ENCODE measurements at regions not wholly inside any gene's neighbourhood (a gene's known extent, or its start where the extent isn't known, plus 50 kb on each side); places are given as distances from the start of the nearest gene placed in this dataset.

GRCh38 chr21:38567970-38568360, 69.7 kb upstream of the ERG start:
- dilution Hi-C loops (cut with MboI; ENCODE audit: extremely low pct_ligation_motif_present, low sequenced_read_pairs) (no loop called here), intact Hi-C loops (cut with micrococcal nuclease) (no loop called here)
- CTCF ChIA-PET, result no interaction called here
- no peak overlapping the region for H3K9ac ChIP-seq (replicated peaks; ENCODE audit: extremely low read depth, insufficient read depth, low read length)
- no peak overlapping the region for H3K27ac ChIP-seq (ENCODE audit: insufficient read depth, low read depth, low read length)
- FAIRE-seq (no peak), DNase-seq (ENCODE audit: low read depth, low spot score) (no peak)
- H3K4me1 ChIP-seq (ENCODE audit: control insufficient read depth, extremely low read depth, insufficient read depth, low read length), result no peaks in the 10 kb centered on the region
- no peak for TF ChIP-seq MYC (IDR thresholded peaks at IDR 0.05; ENCODE audit: low read depth, low read length)
- TF ChIP-seq FOS (IDR thresholded peaks at IDR 0.05; ENCODE audit: borderline replicate concordance, insufficient read depth, low read length), result no peak
- TF ChIP-seq EZH2 (IDR thresholded peaks at IDR 0.05; ENCODE audit: borderline replicate concordance, low read depth, low read length, severe bottlenecking), result no peak
- TF ChIP-seq JUN (IDR thresholded peaks at IDR 0.05; ENCODE audit: borderline replicate concordance, insufficient read depth, insufficient read length, low read depth), result no peak
- no peak for TF ChIP-seq POLR2AphosphoS5 (IDR thresholded peaks at IDR 0.05; ENCODE audit: insufficient read depth, low read depth, low read length)
- no peak for TF ChIP-seq GATA2 (IDR thresholded peaks at IDR 0.05; ENCODE audit: insufficient read depth, insufficient read length, low read depth, low read length)
- no peak for TF ChIP-seq MAX (IDR thresholded peaks at IDR 0.05; ENCODE audit: insufficient read depth, insufficient read length)
- no peak for TF ChIP-seq CTCF (IDR thresholded peaks at IDR 0.05; ENCODE audit: extremely low read depth in 1 of 2, insufficient read depth in 1 of 2, low read depth in 1 of 2, low read length in 2 of 2)
- POLR2A ChIA-PET, result interaction anchor here (0.6 kb wide), 1 partner anchor 178 kb away, joined by 3 read pairs; no protein-coding TSS in a partner anchor
- H3K4me3 ChIP-seq (replicated peaks in 1 of 3; ENCODE audit: insufficient read depth in 1 of 3, low read depth in 1 of 3, low read length in 3 of 3), result no peak overlapping the region
- no peaks in the 10 kb centered on the region for H3K36me3 ChIP-seq (ENCODE audit: control insufficient read depth in 2 of 2, extremely low read depth in 1 of 2, insufficient read depth in 2 of 2, low read length in 2 of 2)
- no peaks in the 10 kb centered on the region for H3K79me2 ChIP-seq (ENCODE audit: control insufficient read depth, insufficient read depth, low read length)
- BruUV-seq (replicated peaks), result no TSS peak
- no peaks in the 10 kb centered on the region for H3K9me3 ChIP-seq (replicated peaks; ENCODE audit: control insufficient read depth, insufficient read depth, low read length)
- H4K20me1 ChIP-seq (replicated peaks; ENCODE audit: control insufficient read depth, extremely low read depth, insufficient read depth, low read length), result no peaks in the 10 kb centered on the region
- peaks cover 0 to 10% of the 10 kb centered on the region in 2 experiments for H3K27me3 ChIP-seq (ENCODE audit: control insufficient read depth in 2 of 2, insufficient read depth in 2 of 2, low read length in 2 of 2)
- no peaks in the 10 kb centered on the region for H3K9me1 ChIP-seq (replicated peaks; ENCODE audit: control insufficient read depth, extremely low read depth, insufficient read depth, low read length)
- H3K4me2 ChIP-seq (ENCODE audit: insufficient read depth, low read length), result no peak overlapping the region
- no peak overlapping the region for H2AFZ ChIP-seq (ENCODE audit: low read depth, low read length)

All from endothelial cell of umbilical vein (primary cell).